ENCODE measurements at regions not wholly inside any gene's neighbourhood (a gene's known extent, or its start where the extent isn't known, plus 50 kb on each side); places are given as distances from the start of the nearest gene placed in this dataset.

DNA sequence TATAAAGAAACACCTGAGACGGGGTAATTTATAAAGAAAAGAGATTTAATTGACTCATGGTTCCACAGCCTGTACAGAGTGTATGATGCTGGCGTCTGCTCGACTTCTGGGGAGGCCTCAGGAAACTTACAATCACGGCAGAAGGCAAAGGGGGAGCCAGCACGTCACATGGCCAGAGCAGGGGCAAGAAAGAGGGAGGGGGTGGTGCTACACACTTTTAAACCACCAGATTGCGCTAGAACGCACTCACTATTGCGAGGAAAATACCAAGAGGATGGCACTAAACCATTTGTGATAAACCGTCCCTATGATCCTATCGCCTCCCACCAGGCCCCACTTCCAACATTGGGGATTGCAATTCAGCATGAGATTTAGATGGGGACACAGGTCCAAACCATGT lies 79.7 kb upstream of the CARD18 start:
- no peak for TF ChIP-seq POLR2AphosphoS5 (IDR thresholded peaks at IDR 0.05)
- no peak for TF ChIP-seq EP300 (IDR thresholded peaks at IDR 0.05)
- TF ChIP-seq CTCF (IDR thresholded peaks at IDR 0.05), result no peak

All from esophagus muscularis mucosa (tissue), 4 donors.